SH-SY5Y (cell line): ENCODE measurements at regions not wholly inside any gene's neighbourhood (a gene's known extent, or its start where the extent isn't known, plus 50 kb on each side); places are given as distances from the start of the nearest gene placed in this dataset.

Experiments
- GATA2 ChIP-seq: IDR thresholded peaks from 2 replicates; pipeline ENCODE4 v1.6.1; 2011; ENCODE audit warnings: mild to moderate bottlenecking, low read depth, low read length
- GATA3 ChIP-seq: IDR thresholded peaks from 2 replicates; pipeline ENCODE4 v1.6.1; 2011; ENCODE audit warnings: low read depth, mild to moderate bottlenecking, low read length, moderate library complexity

DNA sequence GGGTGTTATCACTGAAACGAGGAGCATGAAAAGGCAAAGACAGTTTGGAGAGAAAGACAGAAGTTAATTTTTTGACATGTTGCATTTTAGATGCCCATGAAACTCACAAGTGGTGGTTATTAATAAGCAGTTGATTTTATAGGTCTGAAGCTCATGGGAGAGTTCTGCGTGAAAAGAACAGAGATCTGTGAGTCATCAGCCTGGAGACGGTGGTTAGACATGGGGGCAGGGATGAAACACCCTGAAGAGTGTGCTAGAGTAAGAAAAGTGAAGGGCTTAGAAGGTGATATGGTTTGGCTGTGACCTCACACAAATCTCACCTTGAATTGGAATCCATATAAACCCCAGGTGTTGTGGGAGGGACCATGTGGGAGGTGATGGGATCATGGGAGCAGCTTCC is 289.1 kb upstream of the ISX start:
- no peak for TF ChIP-seq GATA2
- no peak for TF ChIP-seq GATA3
